ENCODE measurements at regions not wholly inside any gene's neighbourhood (a gene's known extent, or its start where the extent isn't known, plus 50 kb on each side); places are given as distances from the start of the nearest gene placed in this dataset.

- DNase-seq (ENCODE audit: low read depth) (no peak), FAIRE-seq (no peak)
- H3K4me1 Mint-ChIP-seq (ENCODE audit: low read depth, unreplicated experiment), result peaks cover 4% of the 10 kb centered on the region
- H3K4me1 ChIP-seq (ENCODE audit: insufficient read depth, low read length), result no peaks in the 10 kb centered on the region
- no peaks in the 10 kb centered on the region for H3K36me3 ChIP-seq (ENCODE audit: insufficient read depth, low read length)
- H3K9me3 Mint-ChIP-seq (ENCODE audit: unreplicated experiment), result no peaks in the 10 kb centered on the region
- no peaks in the 10 kb centered on the region for H4K20me1 ChIP-seq (ENCODE audit: insufficient read depth, low read length)
- H3K27me3 Mint-ChIP-seq (ENCODE audit: low read depth, unreplicated experiment), result peaks cover 46% of the 10 kb centered on the region
- no peak overlapping the region for H3K4me3 ChIP-seq (ENCODE audit: insufficient read depth, low read depth, low read length)
- H3K79me2 ChIP-seq (ENCODE audit: insufficient read depth, low read length), result no peaks in the 10 kb centered on the region
- H3K27ac Mint-ChIP-seq (ENCODE audit: unreplicated experiment), result no peak overlapping the region
- no peak for TF ChIP-seq EZH2 (IDR thresholded peaks at IDR 0.05; ENCODE audit: insufficient read depth, low read length)
- TF ChIP-seq, protein P1, sequence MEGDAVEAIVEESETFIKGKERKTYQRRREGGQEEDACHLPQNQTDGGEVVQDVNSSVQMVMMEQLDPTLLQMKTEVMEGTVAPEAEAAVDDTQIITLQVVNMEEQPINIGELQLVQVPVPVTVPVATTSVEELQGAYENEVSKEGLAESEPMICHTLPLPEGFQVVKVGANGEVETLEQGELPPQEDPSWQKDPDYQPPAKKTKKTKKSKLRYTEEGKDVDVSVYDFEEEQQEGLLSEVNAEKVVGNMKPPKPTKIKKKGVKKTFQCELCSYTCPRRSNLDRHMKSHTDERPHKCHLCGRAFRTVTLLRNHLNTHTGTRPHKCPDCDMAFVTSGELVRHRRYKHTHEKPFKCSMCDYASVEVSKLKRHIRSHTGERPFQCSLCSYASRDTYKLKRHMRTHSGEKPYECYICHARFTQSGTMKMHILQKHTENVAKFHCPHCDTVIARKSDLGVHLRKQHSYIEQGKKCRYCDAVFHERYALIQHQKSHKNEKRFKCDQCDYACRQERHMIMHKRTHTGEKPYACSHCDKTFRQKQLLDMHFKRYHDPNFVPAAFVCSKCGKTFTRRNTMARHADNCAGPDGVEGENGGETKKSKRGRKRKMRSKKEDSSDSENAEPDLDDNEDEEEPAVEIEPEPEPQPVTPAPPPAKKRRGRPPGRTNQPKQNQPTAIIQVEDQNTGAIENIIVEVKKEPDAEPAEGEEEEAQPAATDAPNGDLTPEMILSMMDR (IDR thresholded peaks at IDR 0.05; ENCODE audit: insufficient read depth, low read depth, low read length), result no peak
- H2AFZ ChIP-seq (ENCODE audit: low read depth, low read length), result no peak overlapping the region
- H3K9ac ChIP-seq (ENCODE audit: low read length), result no peak overlapping the region
- no peaks in the 10 kb centered on the region for H3K9me3 ChIP-seq (ENCODE audit: insufficient read depth, low read depth, low read length)
- H3K4me2 ChIP-seq (ENCODE audit: low read length), result no peak overlapping the region
- no peaks in the 10 kb centered on the region for H3K36me3 Mint-ChIP-seq (ENCODE audit: low read depth, unreplicated experiment)
- H3K4me3 Mint-ChIP-seq (ENCODE audit: unreplicated experiment), result no peak overlapping the region
- H3K27me3 ChIP-seq (ENCODE audit: insufficient read depth, low read length), result peaks cover 4% of the 10 kb centered on the region
- no peak overlapping the region for H3K27ac ChIP-seq (ENCODE audit: low read depth, low read length)
Observed at GRCh38 chr20:22370137-22370536, 214.2 kb downstream of the FOXA2 start.

DNA sequence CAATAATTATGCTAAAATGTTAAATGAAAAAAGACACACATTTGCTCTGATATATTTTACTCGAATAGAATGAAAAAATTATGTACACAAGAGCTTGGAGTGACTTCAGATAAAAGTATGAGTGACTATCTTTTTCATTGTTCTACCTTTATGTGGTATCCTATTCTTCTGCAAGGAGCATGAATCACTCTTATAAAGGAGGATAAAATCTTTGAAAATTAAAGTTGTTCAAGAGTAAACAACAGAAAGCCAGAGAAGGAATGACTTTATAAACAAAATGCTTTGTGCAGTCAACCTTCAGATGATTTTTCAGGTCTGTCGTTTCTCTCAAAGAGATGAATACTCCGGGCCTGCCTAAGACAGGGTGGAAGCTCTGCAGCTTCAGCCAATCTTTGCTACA, 215.3 kb downstream of the FOXA2 start:
- Histone ChIP-seq H3K4me2 (ENCODE audit: low read length) (no peak overlapping the region), H3K4me1 (ENCODE audit: insufficient read depth, low read length) (no peaks in the 10 kb centered on the region), H3K9me3 (ENCODE audit: insufficient read depth, low read depth, low read length) (no peaks in the 10 kb centered on the region), H3K27me3 (ENCODE audit: insufficient read depth, low read length) (peaks cover 4% of the 10 kb centered on the region), H3K79me2 (ENCODE audit: insufficient read depth, low read length) (no peaks in the 10 kb centered on the region), H4K20me1 (ENCODE audit: insufficient read depth, low read length) (no peaks in the 10 kb centered on the region), H2AFZ (ENCODE audit: low read depth, low read length) (no peak overlapping the region), H3K36me3 (ENCODE audit: insufficient read depth, low read length) (no peaks in the 10 kb centered on the region), H3K9ac (ENCODE audit: low read length) (no peak overlapping the region), H3K4me3 (ENCODE audit: insufficient read depth, low read depth, low read length) (no peak overlapping the region), H3K27ac (ENCODE audit: low read depth, low read length) (no peak overlapping the region)
- Mint-ChIP-seq H3K4me3 (ENCODE audit: unreplicated experiment) (no peak overlapping the region), H3K36me3 (ENCODE audit: low read depth, unreplicated experiment) (no peaks in the 10 kb centered on the region), H3K4me1 (ENCODE audit: low read depth, unreplicated experiment) (no peaks in the 10 kb centered on the region), H3K9me3 (ENCODE audit: unreplicated experiment) (no peaks in the 10 kb centered on the region), H3K27ac (ENCODE audit: unreplicated experiment) (no peak overlapping the region), H3K27me3 (ENCODE audit: low read depth, unreplicated experiment) (peaks cover 46% of the 10 kb centered on the region)
- DNase-seq (ENCODE audit: low read depth) (no peak), FAIRE-seq (no peak)
- TF ChIP-seq, protein P1 (IDR thresholded peaks at IDR 0.05; ENCODE audit: insufficient read depth, low read depth, low read length), result no peak
- no peak for TF ChIP-seq EZH2 (IDR thresholded peaks at IDR 0.05; ENCODE audit: insufficient read depth, low read length)

GRCh38 chr20:22368235-22368634, 216.1 kb downstream of the FOXA2 start:
- H3K4me1 ChIP-seq (ENCODE audit: insufficient read depth, low read length), result no peaks in the 10 kb centered on the region
- no peak overlapping the region for H3K4me2 ChIP-seq (ENCODE audit: low read length)
- FAIRE-seq (no peak), DNase-seq (ENCODE audit: low read depth) (no peak)
- Mint-ChIP-seq H3K27ac (ENCODE audit: unreplicated experiment) (no peak overlapping the region), H3K27me3 (ENCODE audit: low read depth, unreplicated experiment) (peaks cover 42% of the 10 kb centered on the region), H3K4me1 (ENCODE audit: low read depth, unreplicated experiment) (no peaks in the 10 kb centered on the region), H3K9me3 (ENCODE audit: unreplicated experiment) (no peaks in the 10 kb centered on the region), H3K4me3 (ENCODE audit: unreplicated experiment) (no peak overlapping the region), H3K36me3 (ENCODE audit: low read depth, unreplicated experiment) (no peaks in the 10 kb centered on the region)
- H2AFZ ChIP-seq (ENCODE audit: low read depth, low read length), result no peak overlapping the region
- H3K36me3 ChIP-seq (ENCODE audit: insufficient read depth, low read length), result no peaks in the 10 kb centered on the region
- H3K4me3 ChIP-seq (ENCODE audit: insufficient read depth, low read depth, low read length), result no peak overlapping the region
- no peaks in the 10 kb centered on the region for H3K79me2 ChIP-seq (ENCODE audit: insufficient read depth, low read length)
- no peak for TF ChIP-seq EZH2 (IDR thresholded peaks at IDR 0.05; ENCODE audit: insufficient read depth, low read length)
- TF ChIP-seq, protein P1 (IDR thresholded peaks at IDR 0.05; ENCODE audit: insufficient read depth, low read depth, low read length), result no peak
- H3K9me3 ChIP-seq (ENCODE audit: insufficient read depth, low read depth, low read length), result no peaks in the 10 kb centered on the region
- H3K27me3 ChIP-seq (ENCODE audit: insufficient read depth, low read length), result peaks cover 4% of the 10 kb centered on the region
- H4K20me1 ChIP-seq (ENCODE audit: insufficient read depth, low read length), result no peaks in the 10 kb centered on the region
- H3K9ac ChIP-seq (ENCODE audit: low read length), result no peak overlapping the region
- H3K27ac ChIP-seq (ENCODE audit: low read depth, low read length), result no peak overlapping the region

Measured in astrocyte (in vitro differentiated cells and primary cell).